ENCODE measurements at regions not wholly inside any gene's neighbourhood (a gene's known extent, or its start where the extent isn't known, plus 50 kb on each side); places are given as distances from the start of the nearest gene placed in this dataset.

- Histone ChIP-seq H3K4me3 (no peak overlapping the region), H3K36me3 (replicated peaks in 1 of 2) (no peaks in the 10 kb centered on the region), H3K27me3 (no peaks in the 10 kb centered on the region), H3K9me3 (replicated peaks in 1 of 3) (no peaks in the 10 kb centered on the region), H3K27ac (no peak overlapping the region), H3K4me1 (replicated peaks in 1 of 2) (peaks cover 0 to 4% of the 10 kb centered on the region in 2 donors)
- TF ChIP-seq POLR2A (IDR thresholded peaks at IDR 0.05) (no peak), CTCF (IDR thresholded peaks at IDR 0.05) (no peak)
- no peak for DNase-seq
- intact Hi-C loops (cut with DNase I): no loop called here
- 78 to 90% (median 85%) methylated on average over 5 of the region's 5 CpGs for WGBS, 4 donors
Measured at GRCh38 chr15:35752134-35752466, 206.1 kb upstream of the DPH6 start.

DNA sequence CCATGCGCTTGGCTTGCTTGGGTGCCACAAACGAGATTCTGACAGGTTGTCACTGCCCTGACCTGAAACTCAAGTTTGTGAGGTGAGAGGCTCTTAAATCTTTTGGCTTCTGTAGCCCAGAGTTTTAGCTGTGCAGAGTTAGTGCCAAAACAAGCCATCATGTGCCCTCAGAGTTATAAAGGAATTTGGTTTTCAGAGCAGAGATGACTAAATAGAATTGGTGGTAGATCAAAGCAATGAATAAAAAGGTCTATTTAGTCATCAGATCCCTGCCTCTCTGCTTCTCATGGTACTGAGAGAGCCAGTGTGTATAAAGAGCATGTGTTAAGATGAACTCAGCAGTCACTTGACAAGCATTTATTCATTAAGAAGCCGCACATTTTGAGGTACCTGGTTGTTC is 207.5 kb upstream of the DPH6 start:
- no peak for TF ChIP-seq CTCF (IDR thresholded peaks at IDR 0.05)
- TF ChIP-seq POLR2A (IDR thresholded peaks at IDR 0.05): no peak
- 63 to 87% (median 83%) methylated on average over 3 of the region's 3 CpGs for WGBS, 4 donors
- H3K27ac ChIP-seq: no peak overlapping the region
- intact Hi-C loops (cut with DNase I): no loop called here
- H3K9me3 ChIP-seq (replicated peaks in 1 of 3): no peaks in the 10 kb centered on the region
- H3K27me3 ChIP-seq: no peaks in the 10 kb centered on the region
- no peak overlapping the region for H3K4me3 ChIP-seq
- no peak for DNase-seq
- no peaks in the 10 kb centered on the region for H3K36me3 ChIP-seq (replicated peaks in 1 of 2)
- peaks cover 0 to 4% of the 10 kb centered on the region in 2 donors for H3K4me1 ChIP-seq (replicated peaks in 1 of 2)

GRCh38 chr15:35755237-35755802 is 209.4 kb upstream of the DPH6 start:
- Histone ChIP-seq H3K27ac (no peak overlapping the region), H3K36me3 (replicated peaks in 1 of 2) (no peaks in the 10 kb centered on the region), H3K4me1 (replicated peaks in 1 of 2) (peaks cover 0 to 4% of the 10 kb centered on the region in 2 donors), H3K9me3 (replicated peaks in 1 of 3) (no peaks in the 10 kb centered on the region), H3K4me3 (no peak overlapping the region), H3K27me3 (no peaks in the 10 kb centered on the region)
- TF ChIP-seq CTCF (IDR thresholded peaks at IDR 0.05) (no peak), POLR2A (IDR thresholded peaks at IDR 0.05) (no peak)
- DNase-seq: no peak
- intact Hi-C loops (cut with DNase I): no loop called here
- WGBS, 4 donors: 44 to 65% (median 56%) methylated on average over 2 of the region's 2 CpGs

GRCh38 chr15:35756623-35757022 is 210.7 kb upstream of the DPH6 start:
- H3K27ac ChIP-seq: no peak overlapping the region
- no peaks in the 10 kb centered on the region for H3K9me3 ChIP-seq (replicated peaks in 1 of 3)
- 64 to 75% (median 68%) methylated on average over 3 of the region's 3 CpGs for WGBS, 4 donors
- no peak for TF ChIP-seq CTCF (IDR thresholded peaks at IDR 0.05)
- no peak for TF ChIP-seq POLR2A (IDR thresholded peaks at IDR 0.05)
- intact Hi-C loops (cut with DNase I): no loop called here
- no peak for DNase-seq
- peaks cover 0 to 3% of the 10 kb centered on the region in 2 donors for H3K4me1 ChIP-seq (replicated peaks in 1 of 2)
- H3K36me3 ChIP-seq (replicated peaks in 1 of 2): no peaks in the 10 kb centered on the region
- H3K4me3 ChIP-seq: no peak overlapping the region
- no peaks in the 10 kb centered on the region for H3K27me3 ChIP-seq

Data from adrenal gland (tissue), 9 donors.